HepG2 (cell line): ENCODE measurements at regions not wholly inside any gene's neighbourhood (a gene's known extent, or its start where the extent isn't known, plus 50 kb on each side); places are given as distances from the start of the nearest gene placed in this dataset.

Source experiments
- CEBPB ChIP-seq: IDR thresholded peaks from 2 replicates; pipeline ENCODE4 v1.6.1; 2011; ENCODE audit warnings: low read depth, low read length, improper control_type of control experiment, borderline replicate concordance
- MED13 ChIP-seq: sonication (generic); formaldehyde crosslinking; IDR thresholded peaks from 2 replicates; pipeline ENCODE4 v1.5.0; 2020; ENCODE audit warnings: missing genetic modification reagents
- NBN ChIP-seq: fragments of 450-650 bp; conservative IDR thresholded peaks from 2 replicates; pipeline ENCODE4 v1.6.1; 2017
- TF ChIP-seq, protein P1 (sequence below): sonication (generic); formaldehyde crosslinking; IDR thresholded peaks from 2 replicates; pipeline ENCODE4 v1.4.0; 2020; ENCODE audit warnings: missing genetic modification reagents
- TF ChIP-seq, protein P2 (sequence below): sonication (generic); formaldehyde crosslinking; IDR thresholded peaks from 2 replicates; pipeline ENCODE4 v1.4.0; 2020; ENCODE audit warnings: mild to moderate bottlenecking, missing genetic modification reagents, borderline replicate concordance
- TF ChIP-seq, protein P3 (sequence below), 2 experiments: sonication (generic) in 1 of 2; formaldehyde crosslinking in 1 of 2; IDR thresholded peaks; 2 replicates each; pipeline versions ENCODE4 v1.4.0 to v1.6.1; 2018 to 2020; ENCODE audit warnings: missing genetic modification reagents in 2 of 2, borderline replicate concordance in 1 of 2, low read depth in 1 of 2, mild to moderate bottlenecking in 1 of 2, missing biosample characterization in 1 of 2

DNA sequence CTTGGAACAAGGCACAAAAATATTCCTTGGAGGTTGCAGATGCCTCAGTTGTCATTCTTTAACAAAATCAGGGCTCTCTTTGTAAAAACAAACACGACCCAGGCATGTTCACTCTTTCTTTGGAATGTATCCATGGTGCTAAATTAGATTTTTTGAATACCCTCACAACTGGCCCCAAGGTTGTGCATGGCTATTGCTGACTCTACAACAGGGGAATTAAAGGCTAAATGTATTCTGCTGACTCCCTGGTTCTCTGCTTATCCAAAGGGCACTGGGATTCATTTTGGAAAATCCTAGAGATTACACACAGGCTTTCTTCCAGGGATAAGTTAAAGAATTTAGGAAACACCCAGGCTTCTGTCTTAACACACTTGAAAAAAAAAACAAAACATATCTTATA lies 332.5 kb downstream of the WDR11 start (continued):
- TF ChIP-seq, protein P1, sequence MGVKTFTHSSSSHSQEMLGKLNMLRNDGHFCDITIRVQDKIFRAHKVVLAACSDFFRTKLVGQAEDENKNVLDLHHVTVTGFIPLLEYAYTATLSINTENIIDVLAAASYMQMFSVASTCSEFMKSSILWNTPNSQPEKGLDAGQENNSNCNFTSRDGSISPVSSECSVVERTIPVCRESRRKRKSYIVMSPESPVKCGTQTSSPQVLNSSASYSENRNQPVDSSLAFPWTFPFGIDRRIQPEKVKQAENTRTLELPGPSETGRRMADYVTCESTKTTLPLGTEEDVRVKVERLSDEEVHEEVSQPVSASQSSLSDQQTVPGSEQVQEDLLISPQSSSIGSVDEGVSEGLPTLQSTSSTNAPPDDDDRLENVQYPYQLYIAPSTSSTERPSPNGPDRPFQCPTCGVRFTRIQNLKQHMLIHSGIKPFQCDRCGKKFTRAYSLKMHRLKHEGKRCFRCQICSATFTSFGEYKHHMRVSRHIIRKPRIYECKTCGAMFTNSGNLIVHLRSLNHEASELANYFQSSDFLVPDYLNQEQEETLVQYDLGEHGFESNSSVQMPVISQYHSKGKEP (CRISPR knock-in tag) = no peak
- TF ChIP-seq, protein P2, sequence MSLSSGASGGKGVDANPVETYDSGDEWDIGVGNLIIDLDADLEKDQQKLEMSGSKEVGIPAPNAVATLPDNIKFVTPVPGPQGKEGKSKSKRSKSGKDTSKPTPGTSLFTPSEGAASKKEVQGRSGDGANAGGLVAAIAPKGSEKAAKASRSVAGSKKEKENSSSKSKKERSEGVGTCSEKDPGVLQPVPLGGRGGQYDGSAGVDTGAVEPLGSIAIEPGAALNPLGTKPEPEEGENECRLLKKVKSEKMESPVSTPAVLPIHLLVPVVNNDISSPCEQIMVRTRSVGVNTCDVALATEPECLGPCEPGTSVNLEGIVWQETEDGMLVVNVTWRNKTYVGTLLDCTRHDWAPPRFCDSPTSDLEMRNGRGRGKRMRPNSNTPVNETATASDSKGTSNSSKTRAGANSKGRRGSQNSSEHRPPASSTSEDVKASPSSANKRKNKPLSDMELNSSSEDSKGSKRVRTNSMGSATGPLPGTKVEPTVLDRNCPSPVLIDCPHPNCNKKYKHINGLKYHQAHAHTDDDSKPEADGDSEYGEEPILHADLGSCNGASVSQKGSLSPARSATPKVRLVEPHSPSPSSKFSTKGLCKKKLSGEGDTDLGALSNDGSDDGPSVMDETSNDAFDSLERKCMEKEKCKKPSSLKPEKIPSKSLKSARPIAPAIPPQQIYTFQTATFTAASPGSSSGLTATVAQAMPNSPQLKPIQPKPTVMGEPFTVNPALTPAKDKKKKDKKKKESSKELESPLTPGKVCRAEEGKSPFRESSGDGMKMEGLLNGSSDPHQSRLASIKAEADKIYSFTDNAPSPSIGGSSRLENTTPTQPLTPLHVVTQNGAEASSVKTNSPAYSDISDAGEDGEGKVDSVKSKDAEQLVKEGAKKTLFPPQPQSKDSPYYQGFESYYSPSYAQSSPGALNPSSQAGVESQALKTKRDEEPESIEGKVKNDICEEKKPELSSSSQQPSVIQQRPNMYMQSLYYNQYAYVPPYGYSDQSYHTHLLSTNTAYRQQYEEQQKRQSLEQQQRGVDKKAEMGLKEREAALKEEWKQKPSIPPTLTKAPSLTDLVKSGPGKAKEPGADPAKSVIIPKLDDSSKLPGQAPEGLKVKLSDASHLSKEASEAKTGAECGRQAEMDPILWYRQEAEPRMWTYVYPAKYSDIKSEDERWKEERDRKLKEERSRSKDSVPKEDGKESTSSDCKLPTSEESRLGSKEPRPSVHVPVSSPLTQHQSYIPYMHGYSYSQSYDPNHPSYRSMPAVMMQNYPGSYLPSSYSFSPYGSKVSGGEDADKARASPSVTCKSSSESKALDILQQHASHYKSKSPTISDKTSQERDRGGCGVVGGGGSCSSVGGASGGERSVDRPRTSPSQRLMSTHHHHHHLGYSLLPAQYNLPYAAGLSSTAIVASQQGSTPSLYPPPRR = no peak
- TF ChIP-seq NBN = no peak
- TF ChIP-seq, protein P3, sequence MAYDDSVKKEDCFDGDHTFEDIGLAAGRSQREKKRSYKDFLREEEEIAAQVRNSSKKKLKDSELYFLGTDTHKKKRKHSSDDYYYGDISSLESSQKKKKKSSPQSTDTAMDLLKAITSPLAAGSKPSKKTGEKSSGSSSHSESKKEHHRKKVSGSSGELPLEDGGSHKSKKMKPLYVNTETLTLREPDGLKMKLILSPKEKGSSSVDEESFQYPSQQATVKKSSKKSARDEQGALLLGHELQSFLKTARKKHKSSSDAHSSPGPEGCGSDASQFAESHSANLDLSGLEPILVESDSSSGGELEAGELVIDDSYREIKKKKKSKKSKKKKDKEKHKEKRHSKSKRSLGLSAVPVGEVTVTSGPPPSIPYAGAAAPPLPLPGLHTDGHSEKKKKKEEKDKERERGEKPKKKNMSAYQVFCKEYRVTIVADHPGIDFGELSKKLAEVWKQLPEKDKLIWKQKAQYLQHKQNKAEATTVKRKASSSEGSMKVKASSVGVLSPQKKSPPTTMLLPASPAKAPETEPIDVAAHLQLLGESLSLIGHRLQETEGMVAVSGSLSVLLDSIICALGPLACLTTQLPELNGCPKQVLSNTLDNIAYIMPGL (CRISPR knock-in tag; IDR thresholded peaks at IDR 0.05; ENCODE audit: borderline replicate concordance in 1 of 2, low read depth in 1 of 2) = no peak
- TF ChIP-seq CEBPB = no peak
- TF ChIP-seq MED13 (CRISPR knock-in tag) = no peak
